Spleen (tissue), 11 donors: ENCODE measurements at regions not wholly inside any gene's neighbourhood (a gene's known extent, or its start where the extent isn't known, plus 50 kb on each side); places are given as distances from the start of the nearest gene placed in this dataset.
A peak's percentile ranks its signal among the peaks of the same experiment; 100 is the strongest.

Experiments used
- DNase-seq: peaks from one replicate; pipeline ENCODE4 v3.0.0-alpha.2; 2020
- H3K27ac ChIP-seq, 8 donors: fragments of 200-600 bp; sonication (generic) in 7 of 8; 1 replicate in 4 of 8; 2 replicates in 4 of 8; pipeline versions ENCODE4 v1.5.0 to v1.8.0; 2016 to 2021; ENCODE audit warnings: inconsistent platforms in 4 of 8, mild to moderate bottlenecking in 4 of 8, moderate library complexity in 1 of 8
- H3K27me3 ChIP-seq, 7 donors: fragments of 200-600 bp; sonication (generic) in 6 of 7; replicated peaks in 1 of 7; 1 replicate in 4 of 7; 2 replicates in 3 of 7; pipeline versions ENCODE4 v1.5.0 to v1.8.0; 2016 to 2021; ENCODE audit warnings: inconsistent platforms in 3 of 7, mild to moderate bottlenecking in 1 of 7
- H3K36me3 ChIP-seq, 6 donors: fragments of 200-600 bp; sonication (generic) in 5 of 6; 1 replicate in 4 of 6; 2 replicates in 2 of 6; pipeline versions ENCODE4 v1.5.0 to v1.8.0; 2016 to 2021; ENCODE audit warnings: inconsistent platforms in 2 of 6
- H3K4me1 ChIP-seq, 6 donors: fragments of 200-600 bp; sonication (generic) in 5 of 6; 1 replicate in 3 of 6; 2 replicates in 3 of 6; pipeline versions ENCODE4 v1.5.0 to v1.8.0; 2016 to 2021; ENCODE audit warnings: inconsistent platforms in 3 of 6
- H3K4me3 ChIP-seq, 8 donors: fragments of 200-600 bp; sonication (generic) in 7 of 8; 1 replicate in 4 of 8; 2 replicates in 4 of 8; pipeline versions ENCODE4 v1.5.0 to v1.8.0; 2016 to 2021; ENCODE audit warnings: inconsistent platforms in 4 of 8, mild to moderate bottlenecking in 4 of 8, moderate library complexity in 2 of 8
- H3K9me3 ChIP-seq, 8 donors: fragments of 200-600 bp; sonication (generic) in 7 of 8; 1 replicate in 4 of 8; 2 replicates in 4 of 8; pipeline versions ENCODE4 v1.5.0 to v1.8.0; 2016 to 2021; ENCODE audit warnings: inconsistent platforms in 4 of 8
- POLR2A ChIP-seq, 3 donors: fragments of 450-650 bp; IDR thresholded peaks; one replicate each; pipeline ENCODE4 v1.5.1; 2017; ENCODE audit warnings: antibody characterized with exemption in 3 of 3, mild to moderate bottlenecking in 1 of 3
- POLR2AphosphoS5 ChIP-seq, 3 donors: sonication (generic); formaldehyde crosslinking; IDR thresholded peaks; one replicate each; pipeline ENCODE4 v1.5.1; 2017; ENCODE audit warnings: antibody characterized with exemption in 3 of 3
- WGBS, 5 donors: extraction: QIAGEN DNeasy Blood & Tissue Kit in 3 of 5; methylation state at CpG; one replicate each; pipeline versions ENCODE4 v1.1.5 to v1.1.7; 2013 to 2018; 5-methylcytosine and 5-hydroxymethylcytosine counted together
- intact Hi-C: fragments of 100-400 bp; cut with DNase I; formaldehyde crosslinking; loops from one replicate; pipeline ENCODE4 v1.15.0; 2023; ENCODE audit warnings: low total_unique reads
- TF ChIP-seq, protein P1 (sequence below), 11 experiments: fragments of 200-600 bp in 7 of 11; fragments of 450-650 bp in 4 of 11; sonication (generic) in 4 of 11; IDR thresholded peaks in 8 of 11; conservative IDR thresholded peaks in 3 of 11; 1 replicate in 7 of 11; 2 replicates in 4 of 11; pipeline versions ENCODE4 v1.4.0 to v1.8.0; 2016 to 2021; ENCODE audit warnings: antibody characterized with exemption in 11 of 11, inconsistent platforms in 4 of 11, mild to moderate bottlenecking in 1 of 11
- donor health status: healthy with polysubstance abuse.
- donor health status: DM: no; HTN: no; CAD: no; lungs with moderate emphysema.
- donor health status: DM: no; HTN: no; CAD: no.
- donor health status: Bipolar disorder and iron deficiency.
- donor health status: healthy.
- donor health status: DM: no; HTN: no; CAD: no.
- donor health status: DM: yes; HTN: yes; CAD: no.

DNA sequence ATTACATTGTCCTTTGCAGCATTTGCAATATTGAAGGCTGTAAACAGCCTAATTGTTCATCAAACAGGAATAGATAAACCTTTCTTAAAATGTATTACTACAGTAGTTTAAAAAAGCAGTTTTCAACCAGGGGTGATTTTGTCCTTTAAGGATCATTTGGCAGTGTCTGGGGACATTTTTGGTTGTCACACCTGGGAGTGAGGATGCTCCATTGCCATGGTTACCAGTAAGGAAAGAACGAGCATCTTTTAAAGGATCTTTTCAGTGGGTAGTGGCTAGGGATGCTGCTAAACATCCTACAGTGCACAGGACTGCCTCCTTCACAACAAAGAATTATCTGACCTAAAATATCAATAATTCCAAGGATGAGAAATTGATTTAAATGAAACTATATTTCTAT is 596.3 kb downstream of the HINT1 start:
- H3K27ac ChIP-seq = no peak overlapping the region
- WGBS, 5 donors = 54 to 85% (median 69%) methylated on average over 1 of the region's 1 CpG
- H3K4me1 ChIP-seq = no peaks in the 10 kb centered on the region
- intact Hi-C loops = no loop called here
- no peaks in the 10 kb centered on the region for H3K27me3 ChIP-seq
- no peak overlapping the region for H3K4me3 ChIP-seq
- peaks cover 0 to 5% (median 0%) of the 10 kb centered on the region in 8 donors for H3K9me3 ChIP-seq
- H3K36me3 ChIP-seq = no peaks in the 10 kb centered on the region
- TF ChIP-seq POLR2AphosphoS5 (IDR thresholded peaks at IDR 0.05) (no peak), POLR2A (IDR thresholded peaks at IDR 0.05) (no peak)
- TF ChIP-seq, protein P1, sequence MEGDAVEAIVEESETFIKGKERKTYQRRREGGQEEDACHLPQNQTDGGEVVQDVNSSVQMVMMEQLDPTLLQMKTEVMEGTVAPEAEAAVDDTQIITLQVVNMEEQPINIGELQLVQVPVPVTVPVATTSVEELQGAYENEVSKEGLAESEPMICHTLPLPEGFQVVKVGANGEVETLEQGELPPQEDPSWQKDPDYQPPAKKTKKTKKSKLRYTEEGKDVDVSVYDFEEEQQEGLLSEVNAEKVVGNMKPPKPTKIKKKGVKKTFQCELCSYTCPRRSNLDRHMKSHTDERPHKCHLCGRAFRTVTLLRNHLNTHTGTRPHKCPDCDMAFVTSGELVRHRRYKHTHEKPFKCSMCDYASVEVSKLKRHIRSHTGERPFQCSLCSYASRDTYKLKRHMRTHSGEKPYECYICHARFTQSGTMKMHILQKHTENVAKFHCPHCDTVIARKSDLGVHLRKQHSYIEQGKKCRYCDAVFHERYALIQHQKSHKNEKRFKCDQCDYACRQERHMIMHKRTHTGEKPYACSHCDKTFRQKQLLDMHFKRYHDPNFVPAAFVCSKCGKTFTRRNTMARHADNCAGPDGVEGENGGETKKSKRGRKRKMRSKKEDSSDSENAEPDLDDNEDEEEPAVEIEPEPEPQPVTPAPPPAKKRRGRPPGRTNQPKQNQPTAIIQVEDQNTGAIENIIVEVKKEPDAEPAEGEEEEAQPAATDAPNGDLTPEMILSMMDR (IDR thresholded peaks at IDR 0.05 in 8 of 11, conservative IDR thresholded peaks at IDR 0.05 in 3 of 11) = no peak
- DNase-seq = no peak

DNA sequence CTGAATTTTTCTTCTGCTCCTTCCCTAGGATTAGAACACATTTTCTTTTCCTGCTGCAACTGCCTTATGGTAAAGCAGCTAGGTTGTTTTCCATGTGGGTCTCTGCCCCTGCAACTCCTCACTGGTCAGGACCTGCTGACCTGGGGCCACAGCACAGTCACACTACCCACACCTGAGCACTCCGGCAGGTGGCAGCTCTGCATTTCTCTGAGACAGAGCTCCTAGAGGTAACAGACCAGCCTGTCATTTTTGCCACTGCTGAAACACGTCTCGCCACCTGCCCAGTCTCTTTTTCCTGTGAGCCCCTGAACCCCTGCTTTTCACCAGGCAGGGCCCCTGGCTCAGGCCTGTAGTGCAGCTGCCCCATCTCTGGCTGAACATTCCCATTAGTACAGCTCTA is 609.6 kb downstream of the HINT1 start:
- WGBS, 5 donors = 84 to 92% (median 87%) methylated on average over 3 of the region's 3 CpGs
- H3K27me3 ChIP-seq = no peaks in the 10 kb centered on the region
- H3K36me3 ChIP-seq = no peaks in the 10 kb centered on the region
- no peak overlapping the region for H3K4me3 ChIP-seq
- no peaks in the 10 kb centered on the region for H3K4me1 ChIP-seq
- H3K27ac ChIP-seq = no peak overlapping the region
- H3K9me3 ChIP-seq = peaks cover 0 to 30% (median 5%) of the 10 kb centered on the region in 8 donors
- intact Hi-C loops = no loop called here
- DNase-seq = no peak
- TF ChIP-seq POLR2A (IDR thresholded peaks at IDR 0.05) = no peak
- TF ChIP-seq, protein P1 (IDR thresholded peaks at IDR 0.05 in 8 of 11, conservative IDR thresholded peaks at IDR 0.05 in 3 of 11) = no peak
- TF ChIP-seq POLR2AphosphoS5 (IDR thresholded peaks at IDR 0.05) = no peak

DNA sequence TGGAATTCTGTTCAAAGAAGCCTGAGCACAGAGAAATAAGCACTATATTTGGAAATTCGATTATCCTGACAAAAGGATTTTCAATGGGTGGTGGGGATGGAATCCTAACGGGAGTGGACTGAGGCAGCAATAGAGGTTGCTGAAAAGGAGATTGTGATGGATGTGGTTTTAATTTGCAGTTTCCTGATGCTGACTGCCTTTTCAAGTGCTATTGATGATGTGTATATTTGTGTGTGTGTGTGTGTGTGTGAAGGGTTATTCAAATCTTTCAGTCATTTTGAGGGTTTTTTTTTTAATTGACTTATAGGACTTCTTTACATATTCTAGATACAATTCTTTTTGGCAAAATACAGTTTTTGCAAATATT is 614.5 kb downstream of the HINT1 start:
- WGBS, 5 donors = 33 to 56% (median 51%) methylated on average over 2 of the region's 2 CpGs
- intact Hi-C loops = no loop called here
- Histone ChIP-seq H3K9me3 (peaks cover 0 to 32% (median 9%) of the 10 kb centered on the region in 8 donors), H3K4me3 (no peak overlapping the region), H3K27me3 (no peaks in the 10 kb centered on the region), H3K27ac (peak overlapping the region in 1 of 8 donors; percentile 46), H3K4me1 (no peaks in the 10 kb centered on the region), H3K36me3 (no peaks in the 10 kb centered on the region)
- DNase-seq = no peak
- TF ChIP-seq POLR2AphosphoS5 (IDR thresholded peaks at IDR 0.05) = no peak

DNA sequence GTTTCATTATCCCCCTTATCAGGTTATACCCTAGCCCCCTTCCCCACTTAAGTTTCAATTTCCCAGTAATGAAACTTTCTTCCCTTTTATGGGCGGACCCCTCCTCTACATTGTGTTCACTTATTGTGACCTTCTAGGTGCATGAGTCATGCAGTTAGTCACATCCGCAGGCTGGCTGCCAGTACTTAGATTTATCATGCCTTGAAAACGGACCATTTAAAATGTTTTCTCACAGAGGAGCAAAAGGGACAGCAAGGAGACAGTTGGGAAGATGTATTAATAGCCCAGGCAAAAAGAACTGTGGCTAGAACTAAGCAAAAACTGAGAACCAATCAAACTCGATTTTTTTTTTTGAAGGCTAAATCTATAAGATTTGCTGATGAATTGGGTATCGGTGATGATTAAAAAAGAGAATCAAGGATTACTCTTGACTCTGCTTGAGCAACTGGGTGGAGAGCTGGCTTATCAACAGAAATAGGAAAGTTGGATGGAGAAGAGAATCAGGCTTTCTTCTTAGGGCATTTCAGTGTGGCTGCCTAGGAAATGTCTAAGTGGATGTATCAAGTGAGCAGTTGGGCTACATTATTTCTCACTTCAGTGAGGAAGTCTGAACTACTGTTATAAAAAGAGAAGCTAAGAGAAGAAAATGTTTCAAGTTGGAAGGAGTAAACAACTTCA is 615.0 kb downstream of the HINT1 start:
- intact Hi-C loops = no loop called here
- WGBS, 5 donors = 58 to 77% (median 66%) methylated on average over 5 of the region's 5 CpGs
- no peak for DNase-seq
- Histone ChIP-seq H3K4me1 (no peaks in the 10 kb centered on the region), H3K9me3 (peaks cover 0 to 37% (median 14%) of the 10 kb centered on the region in 8 donors), H3K36me3 (no peaks in the 10 kb centered on the region), H3K27me3 (no peaks in the 10 kb centered on the region), H3K27ac (peak overlapping the region in 1 of 8 donors; percentile 46), H3K4me3 (no peak overlapping the region)
- TF ChIP-seq POLR2A (IDR thresholded peaks at IDR 0.05) = no peak
- TF ChIP-seq, protein P1 (IDR thresholded peaks at IDR 0.05 in 8 of 11, conservative IDR thresholded peaks at IDR 0.05 in 3 of 11) = no peak
- no peak for TF ChIP-seq POLR2AphosphoS5 (IDR thresholded peaks at IDR 0.05)
